CD8-positive, alpha-beta memory T cell (primary cell): ENCODE measurements at regions not wholly inside any gene's neighbourhood (a gene's known extent, or its start where the extent isn't known, plus 50 kb on each side); places are given as distances from the start of the nearest gene placed in this dataset.
A peak's percentile ranks its signal among the peaks of the same experiment; 100 is the strongest.
"Not testable (repeated sequence)": the region's sequence is repeated elsewhere in the genome, so short reads cannot be mapped to it uniquely, and the experiment has no call there.

Experiments
- CTCF ChIA-PET: fragments of 350-600 bp; sonication (Branson Sonifier 250); formaldehyde crosslinking; loops from one replicate; lab custom pipeline; 2021; ENCODE audit warnings: antibody characterized with exemption; lab: Charles Lee
- POLR2A ChIA-PET: fragments of 350-600 bp; sonication (Branson Sonifier 250); formaldehyde crosslinking; loops from one replicate; lab custom pipeline; 2021; ENCODE audit warnings: antibody characterized with exemption; lab: Charles Lee
- DNase-seq, 5 donors: peaks; one replicate each; pipeline versions ENCODE4 v3.0.0 to v3.0.0-alpha.2; 2020 to 2022; ENCODE audit warnings: mixed read lengths in 1 of 5
- H3K27ac ChIP-seq: one replicate; pipeline ENCODE4 v1.7.0; 2013; ENCODE audit warnings: low read depth, mild to moderate bottlenecking, low read length, moderate library complexity
- H3K27me3 ChIP-seq: 2 replicates; pipeline ENCODE4 v1.7.0; 2013; ENCODE audit warnings: low read length, mild to moderate bottlenecking; ENCODE audit not compliant: insufficient read depth, poor library complexity, severe bottlenecking
- H3K36me3 ChIP-seq: 2 replicates; pipeline ENCODE4 v1.7.0; 2013; ENCODE audit warnings: mild to moderate bottlenecking, low read length, moderate library complexity; ENCODE audit not compliant: insufficient read depth
- H3K4me1 ChIP-seq: 2 replicates; pipeline ENCODE4 v1.7.0; 2013; ENCODE audit warnings: mild to moderate bottlenecking, low read length, moderate library complexity; ENCODE audit not compliant: insufficient read depth
- H3K4me3 ChIP-seq: 2 replicates; pipeline ENCODE4 v1.7.0; 2013; ENCODE audit warnings: mild to moderate bottlenecking, low read length
- H3K9me3 ChIP-seq: 2 replicates; pipeline ENCODE4 v1.7.0; 2013; ENCODE audit warnings: mild to moderate bottlenecking, low read length
- H3K27ac Mint-ChIP-seq, 8 donors: one replicate each; pipeline ENCODE4 v1.8.0; 2020 to 2021; ENCODE audit warnings: mixed read lengths in 8 of 8, mild to moderate bottlenecking in 6 of 8, inconsistent platforms in 3 of 8, moderate library complexity in 3 of 8
- H3K27me3 Mint-ChIP-seq, 2 donors: one replicate each; pipeline ENCODE4 v1.8.0; 2020 to 2021; ENCODE audit warnings: mixed read lengths in 2 of 2, mild to moderate bottlenecking in 1 of 2, moderate library complexity in 1 of 2
- H3K36me3 Mint-ChIP-seq, 3 donors: one replicate each; pipeline ENCODE4 v1.8.0; 2020 to 2021; ENCODE audit warnings: mixed read lengths in 3 of 3, inconsistent platforms in 1 of 3, mild to moderate bottlenecking in 1 of 3
- H3K4me1 Mint-ChIP-seq, 3 donors: one replicate each; pipeline ENCODE4 v1.8.0; 2020 to 2021; ENCODE audit warnings: mixed read lengths in 3 of 3, inconsistent platforms in 1 of 3, mild to moderate bottlenecking in 1 of 3
- H3K4me3 Mint-ChIP-seq, 7 donors: one replicate each; pipeline ENCODE4 v1.8.0; 2020 to 2021; ENCODE audit warnings: mixed read lengths in 7 of 7, mild to moderate bottlenecking in 6 of 7, moderate library complexity in 4 of 7, inconsistent platforms in 2 of 7
- H3K9me3 Mint-ChIP-seq, 5 donors: one replicate each; pipeline ENCODE4 v1.8.0; 2020 to 2022; ENCODE audit warnings: mixed read lengths in 5 of 5, mild to moderate bottlenecking in 3 of 5, moderate library complexity in 2 of 5, inconsistent platforms in 1 of 5

- POLR2A ChIA-PET: no interaction called here
- CTCF ChIA-PET: no interaction called here
- H3K27me3 Mint-ChIP-seq: peaks cover 0 to 2% of the 10 kb centered on the region in 2 donors
Observed at GRCh38 chrX:26562156-26562555, 346.2 kb downstream of the MAGEB5 start.

GRCh38 chrX:26559855-26560254, 343.9 kb downstream of the MAGEB5 start:
- Histone ChIP-seq H3K27ac (no peak overlapping the region), H3K36me3 (no peaks in the 10 kb centered on the region), H3K4me1 (no peaks in the 10 kb centered on the region), H3K4me3 (no peak overlapping the region), H3K9me3 (no peaks in the 10 kb centered on the region), H3K27me3 (no peaks in the 10 kb centered on the region)
- H3K27ac Mint-ChIP-seq: no peak overlapping the region
- no peak overlapping the region for H3K4me3 Mint-ChIP-seq
- H3K36me3 Mint-ChIP-seq: no peaks in the 10 kb centered on the region
- no peaks in the 10 kb centered on the region for H3K4me1 Mint-ChIP-seq
- H3K27me3 Mint-ChIP-seq: peaks cover 0 to 2% of the 10 kb centered on the region in 2 donors
- ChIA-PET CTCF (no interaction called here), POLR2A (no interaction called here)
- no peak for DNase-seq
- peaks cover 2 to 11% (median 3%) of the 10 kb centered on the region in 5 donors for H3K9me3 Mint-ChIP-seq

More at GRCh38 chrX:26562156-26562555, 346.2 kb downstream of the MAGEB5 start:
- Mint-ChIP-seq H3K4me3 (no peak overlapping the region), H3K9me3 (peaks cover 0 to 11% (median 3%) of the 10 kb centered on the region in 5 donors), H3K36me3 (no peaks in the 10 kb centered on the region), H3K4me1 (no peaks in the 10 kb centered on the region), H3K27ac (no peak overlapping the region)
- no peaks in the 10 kb centered on the region for H3K9me3 ChIP-seq
- H3K27ac ChIP-seq: no peak overlapping the region
- H3K27me3 ChIP-seq: no peaks in the 10 kb centered on the region
- H3K36me3 ChIP-seq: no peaks in the 10 kb centered on the region
- no peak overlapping the region for H3K4me3 ChIP-seq
- no peak for DNase-seq
- H3K4me1 ChIP-seq: no peaks in the 10 kb centered on the region

- H3K27me3 ChIP-seq: no peaks in the 10 kb centered on the region
- H3K36me3 Mint-ChIP-seq: no peaks in the 10 kb centered on the region
- peaks cover 0 to 11% (median 8%) of the 10 kb centered on the region in 5 donors for H3K9me3 Mint-ChIP-seq
- no peak overlapping the region for H3K27ac Mint-ChIP-seq
- ChIA-PET CTCF (no interaction called here), POLR2A (no interaction called here)
- H3K4me3 Mint-ChIP-seq: no peak overlapping the region
- H3K4me1 Mint-ChIP-seq: no peaks in the 10 kb centered on the region
- no peak overlapping the region for H3K4me3 ChIP-seq
- H3K9me3 ChIP-seq: no peaks in the 10 kb centered on the region
- H3K4me1 ChIP-seq: no peaks in the 10 kb centered on the region
- peaks cover 0 to 2% of the 10 kb centered on the region in 2 donors for H3K27me3 Mint-ChIP-seq
- DNase-seq: no peak
- H3K27ac ChIP-seq: no peak overlapping the region
- no peaks in the 10 kb centered on the region for H3K36me3 ChIP-seq
Observed at GRCh38 chrX:26558719-26559386, 342.9 kb downstream of the MAGEB5 start.

GRCh38 chrX:26557691-26558321, 341.8 kb downstream of the MAGEB5 start:
- Histone ChIP-seq H3K4me1 (no peaks in the 10 kb centered on the region), H3K27me3 (no peaks in the 10 kb centered on the region), H3K27ac (no peak overlapping the region), H3K9me3 (no peaks in the 10 kb centered on the region), H3K4me3 (no peak overlapping the region), H3K36me3 (no peaks in the 10 kb centered on the region)
- ChIA-PET CTCF (no interaction called here), POLR2A (no interaction called here)
- Mint-ChIP-seq H3K36me3 (no peaks in the 10 kb centered on the region), H3K27ac (no peak overlapping the region), H3K27me3 (peaks cover 0 to 2% of the 10 kb centered on the region in 2 donors), H3K4me3 (no peak overlapping the region), H3K4me1 (no peaks in the 10 kb centered on the region), H3K9me3 (peaks cover 0 to 11% (median 8%) of the 10 kb centered on the region in 5 donors)
- DNase-seq: no peak

- POLR2A ChIA-PET, H3K4me1 ChIP-seq, H3K27me3 Mint-ChIP-seq, H3K27ac Mint-ChIP-seq, H3K9me3 Mint-ChIP-seq, H3K36me3 ChIP-seq, H3K36me3 Mint-ChIP-seq, DNase-seq, H3K4me3 ChIP-seq, H3K4me3 Mint-ChIP-seq, H3K27ac ChIP-seq, H3K27me3 ChIP-seq, CTCF ChIA-PET, H3K4me1 Mint-ChIP-seq, H3K9me3 ChIP-seq: not testable (repeated sequence)
Observed at GRCh38 chrX:26525768-26526167, 309.8 kb downstream of the MAGEB5 start.

- Mint-ChIP-seq H3K4me1 (no peaks in the 10 kb centered on the region), H3K9me3 (peaks cover 0 to 9% (median 3%) of the 10 kb centered on the region in 5 donors), H3K36me3 (no peaks in the 10 kb centered on the region), H3K27me3 (no peaks in the 10 kb centered on the region), H3K27ac (no peak overlapping the region), H3K4me3 (no peak overlapping the region)
- H3K36me3 ChIP-seq: no peaks in the 10 kb centered on the region
- no peak overlapping the region for H3K27ac ChIP-seq
- no peak for DNase-seq
- ChIA-PET POLR2A (no interaction called here), CTCF (no interaction called here)
- no peak overlapping the region for H3K4me3 ChIP-seq
- H3K4me1 ChIP-seq: no peaks in the 10 kb centered on the region
- H3K27me3 ChIP-seq: no peaks in the 10 kb centered on the region
- H3K9me3 ChIP-seq: no peaks in the 10 kb centered on the region
Observed at GRCh38 chrX:26522501-26522900, 306.5 kb downstream of the MAGEB5 start.

- no peak for DNase-seq
- no peaks in the 10 kb centered on the region for H3K36me3 Mint-ChIP-seq
- H3K4me3 ChIP-seq: no peak overlapping the region
- H3K4me1 Mint-ChIP-seq: no peaks in the 10 kb centered on the region
- no peak overlapping the region for H3K27ac ChIP-seq
- CTCF ChIA-PET: no interaction called here
- H3K4me1 ChIP-seq: no peaks in the 10 kb centered on the region
- no peaks in the 10 kb centered on the region for H3K36me3 ChIP-seq
- no peaks in the 10 kb centered on the region for H3K27me3 ChIP-seq
- no peaks in the 10 kb centered on the region for H3K9me3 ChIP-seq
- no peaks in the 10 kb centered on the region for H3K27me3 Mint-ChIP-seq
- H3K27ac Mint-ChIP-seq: no peak overlapping the region
- POLR2A ChIA-PET: no interaction called here
- H3K4me3 Mint-ChIP-seq: no peak overlapping the region
- peaks cover 0 to 9% (median 5%) of the 10 kb centered on the region in 5 donors for H3K9me3 Mint-ChIP-seq
Observed at GRCh38 chrX:26511589-26512363, 295.8 kb downstream of the MAGEB5 start.

GRCh38 chrX:26470941-26471340, 255.0 kb downstream of the MAGEB5 start:
- H3K36me3 Mint-ChIP-seq: no peaks in the 10 kb centered on the region
- Histone ChIP-seq H3K36me3 (no peaks in the 10 kb centered on the region), H3K4me1 (no peaks in the 10 kb centered on the region), H3K27me3 (no peaks in the 10 kb centered on the region), H3K9me3 (no peaks in the 10 kb centered on the region), H3K27ac (no peak overlapping the region), H3K4me3 (no peak overlapping the region)
- ChIA-PET CTCF (no interaction called here), POLR2A (no interaction called here)
- no peaks in the 10 kb centered on the region for H3K27me3 Mint-ChIP-seq
- H3K27ac Mint-ChIP-seq: peak overlapping the region in 1 of 8 donors; percentile 32
- peaks cover 0 to 8% (median 3%) of the 10 kb centered on the region in 5 donors for H3K9me3 Mint-ChIP-seq
- H3K4me3 Mint-ChIP-seq: no peak overlapping the region
- no peak for DNase-seq
- no peaks in the 10 kb centered on the region for H3K4me1 Mint-ChIP-seq
